Effector memory CD8-positive, alpha-beta T cell (primary cell): ENCODE measurements at regions not wholly inside any gene's neighbourhood (a gene's known extent, or its start where the extent isn't known, plus 50 kb on each side); places are given as distances from the start of the nearest gene placed in this dataset.

ENCODE experiments used
- ATAC-seq: fragments of 150-1000 bp; cut with Tn5 transposase; replicated peaks from 2 replicates; pipeline ENCODE4 v1.10.0; 2021; ENCODE audit warnings: mild to moderate bottlenecking, moderate library complexity
- DNase-seq, 3 experiments: peaks; one replicate each; pipeline ENCODE4 v3.0.0; 2021
- H3K27ac Mint-ChIP-seq, 2 donors: one replicate each; pipeline ENCODE4 v1.8.0; 2022; ENCODE audit warnings: mild to moderate bottlenecking in 2 of 2, mixed read lengths in 2 of 2, moderate library complexity in 2 of 2
- H3K27me3 Mint-ChIP-seq, 2 donors: one replicate each; pipeline ENCODE4 v1.8.0; 2022; ENCODE audit warnings: mixed read lengths in 2 of 2
- H3K36me3 Mint-ChIP-seq: one replicate; pipeline ENCODE4 v1.8.0; 2022; ENCODE audit warnings: mild to moderate bottlenecking, moderate library complexity, mixed read lengths; ENCODE audit not compliant: insufficient read depth
- H3K4me1 Mint-ChIP-seq, 2 donors: one replicate each; pipeline ENCODE4 v1.8.0; 2022; ENCODE audit warnings: low read depth in 2 of 2, mixed read lengths in 2 of 2
- H3K4me3 Mint-ChIP-seq, 2 donors: one replicate each; pipeline ENCODE4 v1.8.0; 2022; ENCODE audit warnings: mild to moderate bottlenecking in 2 of 2, mixed read lengths in 2 of 2, moderate library complexity in 2 of 2
- H3K9me3 Mint-ChIP-seq, 2 donors: one replicate each; pipeline ENCODE4 v1.8.0; 2022; ENCODE audit warnings: mixed read lengths in 2 of 2

DNA sequence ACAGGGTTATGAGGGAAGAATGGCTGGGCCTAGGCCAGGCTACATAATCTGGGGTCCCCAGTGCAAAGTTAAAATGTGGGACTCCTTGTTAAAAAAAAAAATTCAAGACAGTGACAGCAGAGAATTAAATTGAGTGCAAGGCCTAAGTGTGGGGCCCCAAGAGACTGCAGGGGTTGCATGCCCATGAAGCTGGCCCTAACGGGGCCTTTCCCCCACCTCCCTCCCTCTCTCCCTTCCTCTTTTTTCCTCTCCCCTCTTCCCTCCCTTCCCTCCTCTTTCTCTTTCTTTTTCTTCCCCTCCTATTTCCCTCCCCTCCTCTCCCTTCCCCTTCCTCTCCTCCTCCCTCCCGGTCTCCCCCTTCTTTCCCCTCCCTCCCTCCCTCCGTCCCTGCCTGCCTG lies 266.7 kb downstream of the LMO4 start:
- Mint-ChIP-seq H3K27ac (no peak overlapping the region), H3K9me3 (no peaks in the 10 kb centered on the region), H3K27me3 (peaks cover 15 to 25% of the 10 kb centered on the region in 2 donors), H3K4me1 (no peaks in the 10 kb centered on the region), H3K4me3 (no peak overlapping the region), H3K36me3 (no peaks in the 10 kb centered on the region)
- DNase-seq = no peak
- ATAC-seq = no peak

DNA sequence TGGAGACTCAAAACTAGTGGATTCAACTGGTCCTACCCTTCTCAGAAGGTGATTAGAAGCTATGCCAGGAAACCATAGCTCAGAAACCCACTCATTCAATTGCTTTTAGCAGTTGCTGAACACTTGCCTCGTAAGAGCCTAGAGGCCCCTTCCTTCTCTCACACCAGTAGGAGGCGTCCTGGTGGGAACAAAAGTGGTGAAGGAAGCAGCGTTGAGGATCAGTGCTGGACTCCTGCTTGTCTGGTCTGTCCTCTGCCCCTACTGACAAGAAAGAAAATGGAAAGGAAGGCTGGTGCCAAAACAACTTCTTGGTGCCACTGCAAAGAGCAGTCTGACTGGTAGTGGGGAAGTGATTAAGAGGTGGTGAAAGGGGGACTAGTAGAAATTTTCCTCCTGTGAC lies 269.7 kb downstream of the LMO4 start:
- no peaks in the 10 kb centered on the region for H3K36me3 Mint-ChIP-seq
- no peak for ATAC-seq

DNA sequence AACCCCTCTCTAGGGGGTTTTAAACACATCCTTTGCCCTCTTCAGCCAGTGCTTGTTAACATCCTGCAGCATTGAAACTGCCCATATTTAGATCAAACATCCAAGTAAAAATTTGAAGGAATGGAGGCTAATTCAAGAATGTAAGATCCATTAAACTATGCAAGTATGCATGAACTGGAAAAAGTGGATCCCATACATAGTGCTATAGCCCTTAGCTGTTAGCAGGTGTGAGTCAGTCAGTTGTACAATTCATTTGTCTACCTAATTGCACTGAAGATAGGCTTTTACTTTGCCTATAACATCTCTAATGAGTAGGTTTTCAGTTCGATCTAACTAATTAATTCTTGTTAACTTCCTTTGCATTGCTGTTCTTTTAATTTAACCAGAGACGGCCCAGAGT lies 270.9 kb downstream of the LMO4 start:
- DNase-seq (no peak), ATAC-seq (no peak)
- no peaks in the 10 kb centered on the region for H3K9me3 Mint-ChIP-seq
- H3K27ac Mint-ChIP-seq = no peak overlapping the region
- no peak overlapping the region for H3K4me3 Mint-ChIP-seq
- peaks cover 21 to 25% of the 10 kb centered on the region in 2 donors for H3K27me3 Mint-ChIP-seq
- H3K4me1 Mint-ChIP-seq = no peaks in the 10 kb centered on the region
- no peaks in the 10 kb centered on the region for H3K36me3 Mint-ChIP-seq

More for the DNA sequence above, 269.7 kb downstream of the LMO4 start:
- no peak for DNase-seq
- no peak overlapping the region for H3K4me3 Mint-ChIP-seq
- H3K27ac Mint-ChIP-seq = no peak overlapping the region
- peaks cover 15 to 25% of the 10 kb centered on the region in 2 donors for H3K27me3 Mint-ChIP-seq
- no peaks in the 10 kb centered on the region for H3K4me1 Mint-ChIP-seq
- no peaks in the 10 kb centered on the region for H3K9me3 Mint-ChIP-seq

DNA sequence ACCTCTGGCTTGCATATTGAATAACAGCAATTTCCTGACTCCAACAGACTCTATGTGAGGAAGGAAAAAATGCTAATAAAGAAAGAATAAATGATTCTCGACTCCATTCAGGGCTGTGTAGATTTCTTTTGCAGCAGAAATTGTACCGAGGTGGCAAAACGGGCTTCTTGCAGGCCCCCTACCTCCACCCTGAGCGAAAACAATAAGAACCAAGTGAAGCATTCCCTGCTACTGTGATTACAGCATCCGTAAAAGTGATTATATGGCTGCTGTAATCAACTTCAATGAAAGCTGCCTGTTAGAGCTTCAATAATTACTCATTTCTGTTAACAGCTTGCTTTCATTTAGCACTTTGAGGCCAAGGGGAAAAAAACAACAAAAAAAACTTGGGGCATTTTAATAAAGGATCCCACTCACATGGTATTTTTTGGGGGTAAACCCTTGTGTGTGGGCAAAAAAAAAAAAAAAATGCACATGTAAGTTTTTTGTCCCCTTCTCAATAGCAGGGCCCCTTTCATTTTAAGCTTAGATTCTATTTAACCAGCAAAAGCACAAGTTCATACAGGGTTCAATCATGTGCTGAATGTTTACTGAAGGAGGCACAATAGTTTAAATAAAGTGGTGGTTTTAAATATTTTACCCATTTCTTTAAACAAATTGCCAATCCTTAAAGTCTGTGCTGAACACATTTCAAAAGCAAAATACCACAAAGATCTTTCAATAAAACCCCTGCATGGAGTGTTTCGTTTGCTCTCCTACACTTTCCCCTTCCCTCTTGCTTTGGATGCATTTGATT lies 271.6 kb downstream of the LMO4 start:
- no peak overlapping the region for H3K4me3 Mint-ChIP-seq
- peaks cover 21 to 25% of the 10 kb centered on the region in 2 donors for H3K27me3 Mint-ChIP-seq
- H3K27ac Mint-ChIP-seq = no peak overlapping the region
- H3K9me3 Mint-ChIP-seq = no peaks in the 10 kb centered on the region
- ATAC-seq (no peak), DNase-seq (no peak)
- H3K36me3 Mint-ChIP-seq = no peaks in the 10 kb centered on the region
- H3K4me1 Mint-ChIP-seq = no peaks in the 10 kb centered on the region

DNA sequence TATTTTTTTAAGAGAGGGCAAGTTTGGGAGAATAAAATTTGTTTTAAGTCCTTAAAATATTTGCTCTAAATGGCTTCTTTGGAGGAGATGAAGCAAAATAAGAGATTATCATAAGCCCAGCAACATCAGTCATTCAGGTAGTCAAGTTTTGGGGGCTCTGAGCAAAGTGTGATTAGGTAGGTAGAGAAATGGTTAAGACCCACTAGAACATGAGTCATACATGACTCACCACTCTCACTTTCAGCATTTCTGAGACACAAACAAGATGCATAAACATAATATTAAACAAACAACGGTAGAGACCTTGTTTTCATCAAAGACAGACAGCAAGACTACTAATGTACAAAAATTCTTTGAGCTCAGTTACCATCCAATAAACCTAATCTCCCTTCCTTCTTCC lies 272.2 kb downstream of the LMO4 start:
- Mint-ChIP-seq H3K9me3 (no peaks in the 10 kb centered on the region), H3K27me3 (peaks cover 19 to 25% of the 10 kb centered on the region in 2 donors)
- DNase-seq = no peak

DNA sequence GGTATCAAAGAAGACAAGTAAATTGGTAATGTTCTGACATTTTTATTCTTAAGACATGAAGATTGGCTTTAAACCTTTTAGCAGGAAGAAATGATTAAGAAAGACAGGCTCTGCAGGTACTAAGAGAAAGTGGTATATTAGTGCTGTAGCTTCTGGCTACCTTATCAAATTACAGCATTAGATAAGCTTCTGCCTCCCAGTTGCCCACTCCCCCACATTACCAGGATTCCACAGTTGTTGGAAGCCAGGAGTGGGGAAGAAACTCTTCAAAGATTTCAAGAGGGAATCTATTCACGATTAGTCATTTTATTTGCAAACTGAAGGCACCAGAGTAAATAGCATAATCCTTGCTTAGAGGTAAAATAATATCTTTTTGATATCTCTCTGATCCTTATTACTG lies 274.9 kb downstream of the LMO4 start:
- no peak overlapping the region for H3K27ac Mint-ChIP-seq
- peaks cover 14 to 15% of the 10 kb centered on the region in 2 donors for H3K27me3 Mint-ChIP-seq
- H3K9me3 Mint-ChIP-seq = no peaks in the 10 kb centered on the region
- no peaks in the 10 kb centered on the region for H3K36me3 Mint-ChIP-seq
- ATAC-seq (no peak), DNase-seq (no peak)
- H3K4me3 Mint-ChIP-seq = no peak overlapping the region
- no peaks in the 10 kb centered on the region for H3K4me1 Mint-ChIP-seq

More for the DNA sequence above, 272.2 kb downstream of the LMO4 start:
- no peaks in the 10 kb centered on the region for H3K4me1 Mint-ChIP-seq
- no peak overlapping the region for H3K27ac Mint-ChIP-seq
- ATAC-seq = no peak
- no peaks in the 10 kb centered on the region for H3K36me3 Mint-ChIP-seq
- no peak overlapping the region for H3K4me3 Mint-ChIP-seq

DNA sequence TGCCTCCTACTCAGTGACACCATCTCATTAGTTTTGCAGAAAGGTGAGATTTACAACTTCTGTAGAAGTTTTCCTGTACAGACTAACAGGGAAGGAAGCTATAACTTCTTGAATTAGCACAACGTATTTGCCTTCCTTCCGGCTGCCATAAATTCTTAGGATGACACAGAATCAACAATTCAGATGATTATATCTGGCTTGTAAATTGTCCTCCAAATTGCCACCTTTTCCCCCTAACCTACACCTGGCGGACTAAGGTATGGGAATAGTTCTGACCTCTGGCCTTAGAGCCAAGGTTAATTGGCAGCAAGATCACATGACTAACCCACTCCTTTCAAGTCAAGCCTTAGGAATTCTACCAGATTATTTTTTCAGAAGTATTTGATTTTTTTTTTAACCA lies 284.3 kb downstream of the LMO4 start:
- no peaks in the 10 kb centered on the region for H3K36me3 Mint-ChIP-seq
- H3K4me3 Mint-ChIP-seq = no peak overlapping the region
- ATAC-seq = no peak
- no peaks in the 10 kb centered on the region for H3K9me3 Mint-ChIP-seq
- DNase-seq = no peak
- H3K4me1 Mint-ChIP-seq = no peaks in the 10 kb centered on the region
- peaks cover 18 to 19% of the 10 kb centered on the region in 2 donors for H3K27me3 Mint-ChIP-seq
- no peak overlapping the region for H3K27ac Mint-ChIP-seq

DNA sequence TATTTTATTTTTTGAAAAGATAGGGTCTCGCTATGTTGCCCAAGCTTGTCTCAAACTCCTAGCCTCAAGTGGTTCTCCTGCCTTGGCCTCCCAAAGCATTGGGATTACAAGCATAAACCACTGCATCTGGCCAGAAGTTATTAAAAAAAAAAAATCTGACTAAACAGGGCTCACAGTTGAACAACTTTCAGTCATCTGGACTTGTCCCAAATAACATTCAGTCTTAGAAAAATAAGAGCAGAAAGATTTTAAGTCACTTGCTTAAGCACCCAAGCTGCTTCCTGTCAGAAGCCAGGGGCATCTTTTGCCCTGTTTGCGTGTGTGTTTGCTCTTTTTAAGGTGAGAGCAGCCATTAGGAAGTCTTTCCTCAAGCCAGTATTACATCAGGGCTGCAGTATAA lies 286.8 kb downstream of the LMO4 start:
- Mint-ChIP-seq H3K27me3 (peaks cover 19 to 28% of the 10 kb centered on the region in 2 donors), H3K27ac (no peak overlapping the region), H3K36me3 (no peaks in the 10 kb centered on the region), H3K4me1 (no peaks in the 10 kb centered on the region), H3K4me3 (no peak overlapping the region), H3K9me3 (peaks cover 3 to 7% of the 10 kb centered on the region in 2 donors)
- no peak for ATAC-seq
- no peak for DNase-seq

DNA sequence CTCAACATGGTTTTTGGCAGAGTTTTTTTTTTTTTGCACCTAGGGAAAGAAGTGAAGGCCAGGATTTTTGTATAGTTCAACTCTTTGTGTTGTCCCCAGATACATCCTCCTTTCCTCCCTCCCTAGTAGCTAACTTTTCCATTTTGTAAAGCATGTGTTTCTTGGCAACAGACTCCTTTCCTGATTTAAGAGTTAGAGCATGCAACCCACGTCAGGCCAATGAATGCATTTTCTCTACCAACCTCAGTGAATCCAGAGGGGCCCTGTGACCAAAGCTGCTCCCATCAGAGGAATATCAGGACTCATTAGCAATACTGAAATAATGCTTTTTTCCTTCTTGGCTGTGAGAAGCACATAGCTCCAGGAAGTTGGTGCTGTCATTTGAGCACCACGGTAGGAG lies 287.2 kb downstream of the LMO4 start:
- Mint-ChIP-seq H3K4me3 (no peak overlapping the region), H3K4me1 (no peaks in the 10 kb centered on the region), H3K27ac (no peak overlapping the region), H3K36me3 (no peaks in the 10 kb centered on the region), H3K9me3 (peaks cover 3 to 7% of the 10 kb centered on the region in 2 donors), H3K27me3 (peaks cover 19 to 28% of the 10 kb centered on the region in 2 donors)
- ATAC-seq (no peak), DNase-seq (no peak)

DNA sequence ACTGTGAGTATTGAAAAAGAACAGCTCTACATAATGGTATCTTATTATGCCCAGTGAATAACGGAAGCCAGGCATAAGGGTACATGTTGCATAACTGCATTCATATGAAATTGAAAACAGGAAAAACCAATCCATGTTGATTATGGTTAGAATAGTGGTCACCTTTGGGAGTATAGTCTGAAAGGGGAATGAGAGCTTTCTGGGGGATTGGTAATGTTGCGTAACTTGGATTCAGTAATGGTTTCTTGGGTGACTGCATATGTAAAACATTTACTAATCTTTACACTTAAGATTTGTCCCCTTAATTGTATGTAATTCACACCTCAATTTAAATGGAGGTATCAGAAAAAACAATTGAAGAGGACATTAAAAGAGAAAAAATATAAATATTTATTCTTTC lies 292.1 kb downstream of the LMO4 start:
- Mint-ChIP-seq H3K36me3 (no peaks in the 10 kb centered on the region), H3K27ac (no peak overlapping the region), H3K4me3 (no peak overlapping the region), H3K4me1 (no peaks in the 10 kb centered on the region), H3K27me3 (peaks cover 15 to 27% of the 10 kb centered on the region in 2 donors), H3K9me3 (peaks cover 3 to 7% of the 10 kb centered on the region in 2 donors)
- DNase-seq = no peak
- ATAC-seq = no peak

DNA sequence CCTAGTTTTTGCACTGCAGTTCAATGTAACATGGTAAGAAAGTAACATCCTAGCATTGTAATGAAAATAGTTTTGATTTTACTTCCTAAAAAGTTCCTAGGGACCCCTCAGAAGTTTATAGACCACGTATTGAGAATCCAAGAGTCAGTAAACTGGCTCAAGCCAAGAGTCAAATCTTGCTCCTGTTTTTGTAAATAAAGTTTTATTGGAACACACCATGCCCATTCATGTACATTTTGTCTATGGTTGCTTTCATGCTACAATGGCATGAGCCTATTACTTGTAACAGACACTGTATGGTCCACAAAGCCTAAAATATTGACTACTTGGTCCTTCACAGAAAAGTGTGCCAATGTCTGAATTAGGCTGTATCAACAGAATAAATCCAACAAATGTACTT lies 301.0 kb downstream of the LMO4 start:
- no peaks in the 10 kb centered on the region for H3K4me1 Mint-ChIP-seq
- ATAC-seq (no peak), DNase-seq (no peak)
- H3K36me3 Mint-ChIP-seq = no peaks in the 10 kb centered on the region
- H3K27ac Mint-ChIP-seq = no peak overlapping the region
- H3K9me3 Mint-ChIP-seq = no peaks in the 10 kb centered on the region
- no peaks in the 10 kb centered on the region for H3K27me3 Mint-ChIP-seq
- H3K4me3 Mint-ChIP-seq = no peak overlapping the region

DNA sequence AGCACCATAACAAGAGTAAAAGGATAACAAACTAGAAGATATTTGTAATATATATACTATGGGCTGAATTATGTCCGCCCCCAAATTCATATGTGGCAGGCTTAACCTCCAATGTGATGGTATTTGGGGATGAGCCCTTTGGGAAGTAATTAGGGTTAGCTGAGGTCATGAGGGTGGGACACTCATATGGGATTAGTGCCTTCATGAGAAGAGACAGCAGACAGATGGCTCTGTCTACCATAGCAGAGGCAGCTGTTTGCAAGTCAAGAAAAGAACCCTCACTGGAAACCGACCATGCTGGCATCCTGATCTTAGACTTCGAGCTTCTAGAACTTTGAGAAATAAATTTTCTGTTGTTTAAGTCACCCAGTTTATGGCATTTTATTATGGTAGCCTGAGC lies 303.6 kb downstream of the LMO4 start:
- H3K4me3 Mint-ChIP-seq = no peak overlapping the region
- H3K36me3 Mint-ChIP-seq = no peaks in the 10 kb centered on the region
- no peak overlapping the region for H3K27ac Mint-ChIP-seq
- no peaks in the 10 kb centered on the region for H3K27me3 Mint-ChIP-seq
- H3K4me1 Mint-ChIP-seq = no peaks in the 10 kb centered on the region
- no peaks in the 10 kb centered on the region for H3K9me3 Mint-ChIP-seq
- no peak for DNase-seq
- ATAC-seq = no peak

DNA sequence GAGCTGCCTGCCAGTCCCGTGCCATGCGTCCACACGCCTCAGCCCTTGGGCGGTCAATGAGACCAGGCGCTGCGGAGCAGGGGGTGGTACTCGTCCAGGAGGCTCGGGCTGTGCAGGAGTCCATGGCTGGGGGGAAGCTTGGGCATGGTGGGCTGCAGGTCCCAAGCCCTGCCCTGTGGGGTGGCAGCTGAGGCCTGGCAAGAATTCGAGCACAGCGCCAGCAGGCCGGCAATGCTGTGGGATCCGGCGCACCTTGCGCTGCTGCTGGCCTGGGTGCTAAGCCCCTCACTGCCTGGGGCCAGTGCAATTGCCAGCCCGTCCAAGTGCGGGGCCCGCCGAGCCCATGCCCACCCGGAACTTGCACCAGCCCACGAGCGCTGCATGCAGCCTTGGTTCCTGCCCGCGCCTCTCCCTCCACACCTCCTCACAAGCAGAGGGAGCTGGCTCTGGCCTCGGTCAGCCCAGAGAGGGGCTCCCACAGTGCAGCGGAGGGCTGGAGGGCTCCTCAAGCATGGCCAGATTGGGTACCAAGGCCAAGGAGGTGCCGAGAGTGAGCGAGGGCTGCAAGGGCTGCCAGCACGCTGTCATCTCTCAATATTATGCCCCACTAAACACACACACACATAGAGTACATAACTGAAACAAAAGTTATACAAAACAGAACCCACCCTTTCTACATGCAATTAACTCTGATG lies 307.7 kb downstream of the LMO4 start:
- no peak for ATAC-seq
- Mint-ChIP-seq H3K27me3 (peaks cover 9 to 10% of the 10 kb centered on the region in 2 donors), H3K4me3 (no peak overlapping the region)

DNA sequence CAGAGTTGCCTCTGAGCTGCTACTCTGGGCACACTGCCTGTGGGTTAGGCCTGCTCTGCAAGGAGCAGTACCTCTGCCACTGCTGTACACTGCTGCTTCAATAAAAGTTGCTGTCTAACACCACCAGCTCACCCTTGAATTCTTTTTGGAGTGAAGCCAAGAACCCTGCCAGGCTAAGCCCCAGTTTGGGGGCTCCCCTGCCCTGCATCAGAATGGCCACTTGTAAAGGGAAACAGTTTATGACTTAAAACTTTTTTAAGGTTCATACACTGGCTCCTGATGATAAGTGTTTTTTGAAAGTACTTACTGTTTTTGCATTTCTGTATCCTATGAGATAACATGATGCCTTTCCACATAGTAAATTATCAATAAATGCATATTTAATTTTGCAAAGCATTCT lies 310.0 kb downstream of the LMO4 start:
- DNase-seq (no peak), ATAC-seq (no peak)
- Mint-ChIP-seq H3K9me3 (no peaks in the 10 kb centered on the region), H3K27ac (no peak overlapping the region), H3K4me3 (no peak overlapping the region), H3K27me3 (peaks cover 10 to 20% of the 10 kb centered on the region in 2 donors), H3K36me3 (no peaks in the 10 kb centered on the region), H3K4me1 (no peaks in the 10 kb centered on the region)

More for the DNA sequence above, 307.7 kb downstream of the LMO4 start:
- DNase-seq = no peak
- no peaks in the 10 kb centered on the region for H3K36me3 Mint-ChIP-seq
- H3K27ac Mint-ChIP-seq = no peak overlapping the region
- H3K9me3 Mint-ChIP-seq = no peaks in the 10 kb centered on the region
- no peaks in the 10 kb centered on the region for H3K4me1 Mint-ChIP-seq
